ENCODE measurements at regions not wholly inside any gene's neighbourhood (a gene's known extent, or its start where the extent isn't known, plus 50 kb on each side); places are given as distances from the start of the nearest gene placed in this dataset.
A peak's percentile ranks its signal among the peaks of the same experiment; 100 is the strongest.

DNA sequence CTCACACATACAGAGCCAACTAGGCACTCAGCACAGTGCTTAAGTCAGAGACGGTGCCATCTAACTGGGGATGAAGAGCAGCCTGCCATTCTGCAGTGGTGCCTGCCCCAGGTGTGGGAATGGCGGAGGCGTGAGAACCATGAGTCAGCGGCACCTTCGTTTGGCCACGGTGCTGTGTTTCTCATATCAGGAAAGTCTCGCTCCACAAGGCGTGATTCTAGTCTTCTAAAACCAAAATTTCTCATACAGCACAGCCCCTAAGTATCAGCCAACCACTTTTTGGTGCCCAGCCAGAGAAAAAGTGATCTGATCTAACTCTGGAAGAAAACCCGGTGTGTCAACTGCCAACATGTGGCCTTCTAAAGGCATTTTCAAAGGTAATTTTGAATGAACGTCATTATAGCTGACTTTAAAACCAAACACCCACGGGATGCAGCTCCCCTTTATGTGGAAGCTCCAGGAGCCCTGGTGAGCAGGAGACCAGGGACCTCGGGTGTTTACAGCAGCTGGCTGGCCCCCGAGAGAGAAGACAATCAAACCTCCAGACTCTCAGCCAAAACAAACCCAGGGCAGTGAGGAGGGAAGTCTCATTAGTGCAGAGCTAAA lies 54.6 kb downstream of the ABCC12 start:
- 4% methylated on average over 13 of the region's 13 CpGs for WGBS (ENCODE audit: insufficient coverage, low coverage, missing lambda C conversion rate)
- no peak overlapping the region for H3K9ac ChIP-seq (ENCODE audit: insufficient read depth in 1 of 2, low read depth in 2 of 2, low read length in 2 of 2)
- POLR2A ChIA-PET = interaction anchor here (0.6 kb wide), 1 partner anchor 443 kb away, joined by 3 read pairs; no protein-coding TSS in a partner anchor
- no peak overlapping the region for H2AFZ ChIP-seq (ENCODE audit: low read depth, low read length)
- H3K4me2 ChIP-seq (ENCODE audit: insufficient read depth, low read length) = no peak overlapping the region
- in situ Hi-C loops (cut with MboI) = no loop called here
- intact Hi-C loops (cut with micrococcal nuclease) = no loop called here
- CTCF ChIA-PET (ENCODE audit: low intra/inter-chr PET ratio) = no interaction called here
- H3K9me1 ChIP-seq (ENCODE audit: control insufficient read depth, insufficient read depth, low read length) = no peaks in the 10 kb centered on the region
- H3K9me3 ChIP-seq (replicated peaks; ENCODE audit: control insufficient read depth, insufficient read depth, low read depth, low read length) = no peaks in the 10 kb centered on the region
- no peaks in the 10 kb centered on the region for H4K20me1 ChIP-seq (replicated peaks; ENCODE audit: control insufficient read depth, insufficient read depth, low read length)
- no peaks in the 10 kb centered on the region for H3K36me3 ChIP-seq (ENCODE audit: control insufficient read depth, insufficient read depth, low read length)
- TF ChIP-seq, protein P1, sequence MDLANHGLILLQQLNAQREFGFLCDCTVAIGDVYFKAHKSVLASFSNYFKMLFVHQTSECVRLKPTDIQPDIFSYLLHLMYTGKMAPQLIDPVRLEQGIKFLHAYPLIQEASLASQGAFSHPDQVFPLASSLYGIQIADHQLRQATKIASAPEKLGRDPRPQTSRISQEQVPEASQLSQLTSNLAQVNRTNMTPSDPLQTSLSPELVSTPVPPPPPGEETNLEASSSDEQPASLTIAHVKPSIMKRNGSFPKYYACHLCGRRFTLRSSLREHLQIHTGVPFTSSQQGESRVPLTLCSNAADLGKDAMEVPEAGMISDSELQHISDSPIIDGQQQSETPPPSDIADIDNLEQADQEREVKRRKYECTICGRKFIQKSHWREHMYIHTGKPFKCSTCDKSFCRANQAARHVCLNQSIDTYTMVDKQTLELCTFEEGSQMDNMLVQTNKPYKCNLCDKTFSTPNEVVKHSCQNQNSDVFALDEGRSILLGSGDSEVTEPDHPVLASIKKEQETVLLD (IDR thresholded peaks at IDR 0.05) = no peak
- TF ChIP-seq ZNF232 (CRISPR knock-in tag; IDR thresholded peaks at IDR 0.05) (no peak), ZNF134 (CRISPR knock-in tag; conservative IDR thresholded peaks at IDR 0.05) (no peak), ZNF583 (CRISPR knock-in tag; IDR thresholded peaks at IDR 0.05) (no peak), NFE2 (IDR thresholded peaks at IDR 0.05; ENCODE audit: low read depth) (peak; percentile 25; the same call in 1 of the 2 replicates)
- H3K79me2 ChIP-seq (ENCODE audit: control insufficient read depth, insufficient read depth, low read length) = no peaks in the 10 kb centered on the region
- H3K4me3 ChIP-seq = no peak overlapping the region
- FAIRE-seq = no peak
- no TSS peak for BruUV-seq (replicated peaks)
- no peak for DNase-seq (ENCODE audit: extremely low read depth in 1 of 4, low spot score in 3 of 4)
- H3K4me1 ChIP-seq (replicated peaks in 1 of 2; ENCODE audit: control insufficient read depth in 2 of 2, insufficient read depth in 2 of 2, low read length in 2 of 2) = no peaks in the 10 kb centered on the region; a peak in 1 of 5 replicates
- H3K27ac ChIP-seq (ENCODE audit: extremely low read depth, low read depth, low read length) = no peak overlapping the region
- peaks cover 24 to 53% of the 10 kb centered on the region in 2 experiments; a peak in 4 of 5 replicates for H3K27me3 ChIP-seq (ENCODE audit: control insufficient read depth in 2 of 2, insufficient read depth in 2 of 2, low read length in 2 of 2)
- ATAC-seq = no peak
